ENCODE measurements at regions not wholly inside any gene's neighbourhood (a gene's known extent, or its start where the extent isn't known, plus 50 kb on each side); places are given as distances from the start of the nearest gene placed in this dataset.

DNA sequence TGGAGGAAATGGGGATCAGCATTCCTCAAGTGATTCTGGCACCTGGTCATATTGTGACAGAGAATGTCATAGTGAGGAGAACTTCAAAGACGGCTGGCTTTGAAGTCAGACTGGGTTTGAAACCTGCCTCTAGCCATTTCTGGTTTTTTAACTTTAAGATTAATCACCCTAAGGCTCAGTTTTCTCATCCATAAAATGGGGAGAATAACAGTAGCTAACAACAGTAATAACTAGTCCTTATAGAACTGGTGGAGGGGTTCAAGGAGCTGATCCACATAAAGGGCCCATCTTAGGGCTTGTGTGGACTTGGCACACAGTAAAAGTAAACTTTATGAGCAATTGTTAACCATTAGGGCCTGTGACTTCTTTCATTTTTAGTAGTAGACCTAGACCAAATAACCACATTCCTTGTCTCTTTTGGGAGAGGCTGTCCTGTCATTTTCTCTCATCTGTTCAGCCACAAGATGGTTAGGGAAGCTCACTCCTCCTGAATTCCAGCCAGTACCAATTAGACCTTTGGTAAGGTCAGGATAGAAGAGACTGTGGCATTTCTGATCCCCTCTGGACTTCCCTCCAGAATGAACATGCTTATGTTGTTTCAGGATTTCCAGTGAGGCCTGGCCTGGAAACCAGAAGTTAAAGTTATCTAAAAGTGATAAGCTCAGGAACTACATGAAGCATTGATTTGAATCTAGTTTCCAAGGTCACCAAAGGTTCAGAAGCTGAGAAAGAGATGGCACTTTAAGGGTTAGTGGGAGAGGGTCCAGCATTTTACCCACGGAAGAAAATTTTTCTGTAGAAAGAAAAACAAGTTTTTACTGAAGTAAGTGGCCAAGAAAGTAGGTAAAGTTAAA is 159.3 kb upstream of the DPH6 start:
- DNase-seq = no peak
- TF ChIP-seq, protein P1, sequence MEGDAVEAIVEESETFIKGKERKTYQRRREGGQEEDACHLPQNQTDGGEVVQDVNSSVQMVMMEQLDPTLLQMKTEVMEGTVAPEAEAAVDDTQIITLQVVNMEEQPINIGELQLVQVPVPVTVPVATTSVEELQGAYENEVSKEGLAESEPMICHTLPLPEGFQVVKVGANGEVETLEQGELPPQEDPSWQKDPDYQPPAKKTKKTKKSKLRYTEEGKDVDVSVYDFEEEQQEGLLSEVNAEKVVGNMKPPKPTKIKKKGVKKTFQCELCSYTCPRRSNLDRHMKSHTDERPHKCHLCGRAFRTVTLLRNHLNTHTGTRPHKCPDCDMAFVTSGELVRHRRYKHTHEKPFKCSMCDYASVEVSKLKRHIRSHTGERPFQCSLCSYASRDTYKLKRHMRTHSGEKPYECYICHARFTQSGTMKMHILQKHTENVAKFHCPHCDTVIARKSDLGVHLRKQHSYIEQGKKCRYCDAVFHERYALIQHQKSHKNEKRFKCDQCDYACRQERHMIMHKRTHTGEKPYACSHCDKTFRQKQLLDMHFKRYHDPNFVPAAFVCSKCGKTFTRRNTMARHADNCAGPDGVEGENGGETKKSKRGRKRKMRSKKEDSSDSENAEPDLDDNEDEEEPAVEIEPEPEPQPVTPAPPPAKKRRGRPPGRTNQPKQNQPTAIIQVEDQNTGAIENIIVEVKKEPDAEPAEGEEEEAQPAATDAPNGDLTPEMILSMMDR (IDR thresholded peaks at IDR 0.05; ENCODE audit: low read depth, low read length) = no peak

DNA sequence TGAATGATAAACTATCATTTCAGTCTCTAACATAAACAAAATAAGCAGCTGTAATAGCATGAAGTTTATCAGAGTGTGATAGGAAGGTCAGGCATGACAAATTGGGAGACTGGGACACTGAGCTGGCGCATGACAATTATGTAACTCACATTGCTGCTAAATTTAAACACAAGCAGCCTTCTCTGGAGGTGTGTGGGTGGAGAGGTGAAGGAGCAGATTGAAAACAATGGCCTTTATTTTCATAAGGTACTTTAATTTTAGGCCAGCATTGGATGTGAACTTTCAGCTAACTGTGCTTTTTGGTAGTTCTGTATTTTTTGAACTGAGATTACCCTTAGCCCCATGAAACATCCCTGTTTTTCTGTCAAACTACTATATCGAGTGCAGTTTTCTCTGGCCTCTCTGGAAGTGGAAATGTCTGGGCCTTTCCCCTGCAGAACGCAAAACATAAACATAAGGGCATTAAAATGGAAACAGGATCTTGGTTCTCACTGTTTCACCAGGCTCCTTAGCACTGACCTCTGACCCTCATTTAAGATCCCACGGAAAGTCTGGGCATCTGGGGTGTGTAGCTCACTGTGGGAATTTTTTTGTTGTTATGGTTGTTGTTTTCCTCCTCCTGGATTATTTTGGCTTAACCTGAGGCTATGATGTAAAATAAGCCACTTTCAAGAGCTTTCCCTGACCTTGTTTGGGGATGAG is 160.1 kb upstream of the DPH6 start:
- Histone ChIP-seq H3K9me3 (ENCODE audit: severe bottlenecking) (no peaks in the 10 kb centered on the region), H3K27ac (no peak overlapping the region), H3K4me3 (ENCODE audit: low read depth, low read length) (no peak overlapping the region), H3K36me3 (no peaks in the 10 kb centered on the region), H3K27me3 (ENCODE audit: insufficient read depth, low read depth, severe bottlenecking) (no peaks in the 10 kb centered on the region)
- no peak for DNase-seq
- TF ChIP-seq, protein P1 (IDR thresholded peaks at IDR 0.05; ENCODE audit: low read depth, low read length) = no peak

More for the DNA sequence above, 159.3 kb upstream of the DPH6 start:
- H3K36me3 ChIP-seq = no peaks in the 10 kb centered on the region
- H3K27ac ChIP-seq = no peak overlapping the region
- no peaks in the 10 kb centered on the region for H3K9me3 ChIP-seq (ENCODE audit: severe bottlenecking)
- H3K4me3 ChIP-seq (ENCODE audit: low read depth, low read length) = no peak overlapping the region
- no peaks in the 10 kb centered on the region for H3K27me3 ChIP-seq (ENCODE audit: insufficient read depth, low read depth, severe bottlenecking)

DNA sequence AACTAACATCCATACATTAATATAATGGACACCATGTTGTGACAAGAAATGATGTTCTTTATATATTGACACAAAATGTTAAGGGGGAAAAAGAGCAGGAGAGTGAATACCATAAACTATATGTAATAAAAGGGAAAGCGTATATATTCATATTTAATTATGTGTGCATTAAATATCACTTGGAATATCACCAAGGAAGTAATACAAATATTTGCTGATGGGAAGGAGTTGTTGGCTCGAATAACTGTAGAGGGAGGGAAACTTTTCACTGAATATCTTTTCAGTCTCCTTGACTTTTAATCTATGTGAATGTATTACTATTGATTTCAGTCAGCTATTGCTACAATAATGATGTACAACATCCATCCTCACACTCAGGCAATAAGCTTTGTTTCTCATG is 167.0 kb upstream of the DPH6 start:
- H3K9me3 ChIP-seq (ENCODE audit: severe bottlenecking) = no peaks in the 10 kb centered on the region
- no peak for DNase-seq
- H3K4me3 ChIP-seq (ENCODE audit: low read depth, low read length) = no peak overlapping the region
- H3K27me3 ChIP-seq (ENCODE audit: insufficient read depth, low read depth, severe bottlenecking) = no peaks in the 10 kb centered on the region
- H3K27ac ChIP-seq = no peak overlapping the region
- H3K36me3 ChIP-seq = no peaks in the 10 kb centered on the region
- TF ChIP-seq, protein P1 (IDR thresholded peaks at IDR 0.05; ENCODE audit: low read depth, low read length) = no peak

DNA sequence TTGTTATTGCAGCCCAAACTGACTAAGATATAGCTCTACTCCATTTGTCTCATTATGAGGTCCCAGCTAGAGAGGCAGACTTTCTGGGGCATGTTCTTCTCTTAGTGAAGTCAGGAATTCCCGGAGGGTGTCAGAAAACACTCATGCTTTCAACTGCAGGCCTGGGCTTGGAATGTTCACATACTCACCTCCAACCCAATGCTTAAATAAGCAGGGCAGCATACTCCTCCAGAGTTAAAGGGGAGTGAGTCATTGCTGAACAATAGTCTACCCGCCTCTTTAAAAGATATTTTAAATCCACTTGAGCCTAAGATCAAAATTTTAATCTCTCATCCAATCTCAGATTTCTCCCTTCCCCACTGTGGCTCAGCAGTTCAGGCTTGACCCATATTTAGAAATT is 167.8 kb upstream of the DPH6 start:
- TF ChIP-seq, protein P1 (IDR thresholded peaks at IDR 0.05; ENCODE audit: low read depth, low read length) = no peak
- Histone ChIP-seq H3K27me3 (ENCODE audit: insufficient read depth, low read depth, severe bottlenecking) (no peaks in the 10 kb centered on the region), H3K27ac (no peak overlapping the region), H3K36me3 (no peaks in the 10 kb centered on the region), H3K4me3 (ENCODE audit: low read depth, low read length) (no peak overlapping the region), H3K9me3 (ENCODE audit: severe bottlenecking) (no peaks in the 10 kb centered on the region)
- no peak for DNase-seq

DNA sequence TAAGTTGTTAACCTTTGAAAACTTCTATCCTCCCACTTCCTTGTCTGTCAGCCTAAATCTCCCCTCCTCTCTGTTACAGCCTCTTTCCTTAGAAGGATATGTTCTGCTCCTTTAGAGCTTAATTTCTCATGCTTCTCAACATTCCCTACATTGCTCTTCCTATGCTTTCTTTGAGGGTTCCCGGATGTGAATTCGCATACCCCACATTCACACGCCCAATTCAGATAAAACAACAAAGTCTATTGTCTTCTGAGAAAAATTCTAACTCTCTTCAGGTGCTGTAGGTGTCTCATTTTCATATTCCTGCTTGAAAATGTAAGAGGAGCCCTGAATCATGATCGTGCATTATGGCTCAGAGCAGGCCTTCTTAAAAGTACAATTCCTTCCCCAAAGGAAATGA is 171.8 kb upstream of the DPH6 start:
- Histone ChIP-seq H3K36me3 (no peaks in the 10 kb centered on the region), H3K27me3 (ENCODE audit: insufficient read depth, low read depth, severe bottlenecking) (no peaks in the 10 kb centered on the region), H3K27ac (no peak overlapping the region), H3K9me3 (ENCODE audit: severe bottlenecking) (no peaks in the 10 kb centered on the region), H3K4me3 (ENCODE audit: low read depth, low read length) (no peak overlapping the region)
- DNase-seq = no peak
- TF ChIP-seq, protein P1 (IDR thresholded peaks at IDR 0.05; ENCODE audit: low read depth, low read length) = no peak
